Adrenal gland (tissue), 5 donors: ENCODE measurements at regions not wholly inside any gene's neighbourhood (a gene's known extent, or its start where the extent isn't known, plus 50 kb on each side); places are given as distances from the start of the nearest gene placed in this dataset.

Experiments used
- CTCF ChIP-seq, 6 experiments: fragments of 450-650 bp in 4 of 6; fragments of 200-600 bp in 2 of 6; sonication (generic) in 1 of 6; IDR thresholded peaks; 1 replicate in 5 of 6; 2 replicates in 1 of 6; pipeline versions ENCODE4 v1.5.1 to v1.8.0; 2016 to 2021; ENCODE audit warnings: antibody characterized with exemption in 6 of 6, mild to moderate bottlenecking in 2 of 6, moderate library complexity in 1 of 6
- POLR2A ChIP-seq, 2 donors: fragments of 450-650 bp; IDR thresholded peaks; one replicate each; pipeline ENCODE4 v1.6.1; 2017; ENCODE audit warnings: antibody characterized with exemption in 2 of 2, mild to moderate bottlenecking in 2 of 2, moderate library complexity in 1 of 2
- donor health status: DM: no; HTN: no; CAD: no.

GRCh38 chr16:86175816-86176215 lies 276.9 kb downstream of the IRF8 start:
- TF ChIP-seq POLR2A (IDR thresholded peaks at IDR 0.05) (no peak), CTCF (IDR thresholded peaks at IDR 0.05) (no peak)
